ENCODE measurements at regions not wholly inside any gene's neighbourhood (a gene's known extent, or its start where the extent isn't known, plus 50 kb on each side); places are given as distances from the start of the nearest gene placed in this dataset.

DNA sequence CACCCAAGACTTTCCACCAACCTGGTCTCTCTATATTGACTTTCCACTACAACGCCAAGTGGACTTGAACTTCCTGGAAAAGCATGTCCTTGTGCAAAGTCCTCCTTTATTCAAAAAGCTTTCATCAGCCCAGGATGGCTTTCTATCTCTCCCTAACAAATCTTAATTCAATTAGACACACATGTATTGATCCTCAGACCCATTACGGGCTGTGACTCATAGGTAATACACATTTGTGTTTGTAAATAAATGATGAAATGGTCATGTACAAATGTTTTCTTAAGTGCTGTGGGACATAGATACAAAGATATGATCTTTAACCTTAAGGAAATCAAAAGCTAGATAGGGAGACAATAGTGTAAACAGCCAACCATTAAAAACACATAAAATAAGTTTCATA is 1189.7 kb downstream of the EFNB2 start:
- H2AFZ ChIP-seq = no peak overlapping the region
- no peaks in the 10 kb centered on the region for H3K4me1 ChIP-seq (ENCODE audit: insufficient read depth)
- H3K9ac ChIP-seq = no peak overlapping the region
- H3K27ac ChIP-seq = no peak overlapping the region
- H3K4me2 ChIP-seq (ENCODE audit: unreplicated experiment) = no peak overlapping the region
- no peaks in the 10 kb centered on the region for H3K9me2 ChIP-seq (ENCODE audit: insufficient read depth)
- DNase-seq = no peak
- H4K20me1 ChIP-seq (ENCODE audit: insufficient read depth) = no peaks in the 10 kb centered on the region
- H3K9me3 ChIP-seq (ENCODE audit: low read depth) = no peaks in the 10 kb centered on the region
- no peaks in the 10 kb centered on the region for H3K27me3 ChIP-seq (replicated peaks; ENCODE audit: insufficient read depth)
- in situ Hi-C loops (cut with MboI) = no loop called here
- H3K36me3 ChIP-seq (ENCODE audit: low read depth) = no peaks in the 10 kb centered on the region
- no peak overlapping the region for H3K4me3 ChIP-seq
- WGBS, 2 experiments (ENCODE audit: low coverage in 1 of 2, low lambda C conversion rate in 2 of 2, missing lambda C conversion rate in 2 of 2) = 33 to 47% methylated on average over 2 of the region's 2 CpGs
- H3F3A ChIP-seq (ENCODE audit: insufficient read depth) = no peaks in the 10 kb centered on the region
- TF ChIP-seq EZH2phosphoT487 (IDR thresholded peaks at IDR 0.05; ENCODE audit: insufficient read depth, low read depth) (no peak), EZH2 (IDR thresholded peaks at IDR 0.05; ENCODE audit: insufficient read depth, poor library complexity, severe bottlenecking) (no peak)
- H3K79me2 ChIP-seq (ENCODE audit: insufficient read depth) = no peaks in the 10 kb centered on the region

DNA sequence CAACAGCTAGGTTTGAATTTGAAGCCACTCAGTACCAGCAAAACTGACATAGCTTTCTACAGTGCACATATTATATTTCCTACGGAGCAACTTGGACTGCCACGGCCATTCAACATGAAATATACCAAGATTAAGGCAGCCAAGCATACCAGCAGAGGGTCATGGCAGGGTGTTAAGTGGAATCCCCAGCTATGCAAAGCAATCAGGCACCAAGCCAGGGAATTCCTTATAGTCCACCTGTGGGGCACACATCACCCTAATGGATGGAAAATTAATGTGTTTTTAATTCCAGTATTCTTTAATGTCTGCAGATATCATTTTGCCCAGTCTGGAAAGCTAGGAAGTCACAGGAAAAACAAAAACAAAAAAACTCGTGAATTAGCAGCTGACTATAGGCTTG is 1190.3 kb downstream of the EFNB2 start:
- no peak for TF ChIP-seq EZH2 (IDR thresholded peaks at IDR 0.05; ENCODE audit: insufficient read depth, poor library complexity, severe bottlenecking)
- no peak for TF ChIP-seq EZH2phosphoT487 (IDR thresholded peaks at IDR 0.05; ENCODE audit: insufficient read depth, low read depth)
- H3K79me2 ChIP-seq (ENCODE audit: insufficient read depth) = no peaks in the 10 kb centered on the region
- no peaks in the 10 kb centered on the region for H3K36me3 ChIP-seq (ENCODE audit: low read depth)
- no peak overlapping the region for H3K4me3 ChIP-seq
- H4K20me1 ChIP-seq (ENCODE audit: insufficient read depth) = no peaks in the 10 kb centered on the region
- no peak overlapping the region for H3K4me2 ChIP-seq (ENCODE audit: unreplicated experiment)
- no peak overlapping the region for H3K27ac ChIP-seq
- H3K9ac ChIP-seq = no peak overlapping the region
- no peaks in the 10 kb centered on the region for H3K4me1 ChIP-seq (ENCODE audit: insufficient read depth)
- H3F3A ChIP-seq (ENCODE audit: insufficient read depth) = no peaks in the 10 kb centered on the region
- H3K9me2 ChIP-seq (ENCODE audit: insufficient read depth) = no peaks in the 10 kb centered on the region
- no peaks in the 10 kb centered on the region for H3K27me3 ChIP-seq (replicated peaks; ENCODE audit: insufficient read depth)
- no peak for DNase-seq
- 22 to 26% methylated on average over 3 of the region's 3 CpGs for WGBS, 2 experiments (ENCODE audit: low coverage in 1 of 2, low lambda C conversion rate in 2 of 2, missing lambda C conversion rate in 2 of 2)
- no peak overlapping the region for H2AFZ ChIP-seq
- no peaks in the 10 kb centered on the region for H3K9me3 ChIP-seq (ENCODE audit: low read depth)
- in situ Hi-C loops (cut with MboI) = no loop called here

DNA sequence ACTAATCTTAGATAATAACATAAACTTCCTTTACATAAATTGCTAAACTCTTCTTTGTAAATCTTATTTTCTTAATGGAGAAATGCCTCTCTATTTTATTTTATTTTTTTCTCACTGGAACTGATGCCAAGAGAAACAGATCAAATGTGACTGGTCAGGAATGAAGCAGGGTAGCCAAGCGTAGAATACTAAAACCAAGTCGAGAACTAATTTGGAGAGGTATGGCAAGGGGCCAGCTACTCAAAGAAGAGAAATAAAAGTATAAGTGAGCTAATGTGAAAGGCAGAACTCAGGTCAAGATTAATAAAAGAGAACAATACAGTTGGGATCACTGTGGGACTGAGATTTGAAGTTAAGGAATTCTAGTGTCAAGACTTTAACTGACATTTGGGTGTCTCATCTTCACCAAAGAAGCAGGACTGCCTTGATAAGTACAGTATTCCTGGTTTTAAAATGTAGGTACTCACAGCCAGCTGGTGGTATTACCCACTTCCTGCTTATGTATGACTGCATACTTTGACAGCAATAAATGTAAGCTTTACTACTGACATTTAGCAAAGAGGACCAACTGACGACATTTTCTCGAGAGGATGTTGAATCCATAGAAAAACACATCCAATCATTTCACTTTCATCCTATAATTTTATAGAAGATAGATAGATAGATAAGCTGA is 1192.2 kb downstream of the EFNB2 start:
- H3K27ac ChIP-seq = no peak overlapping the region
- 57 to 62% methylated on average over 4 of the region's 4 CpGs for WGBS, 2 experiments (ENCODE audit: low coverage in 1 of 2, low lambda C conversion rate in 2 of 2, missing lambda C conversion rate in 2 of 2)
- H3K4me3 ChIP-seq = no peak overlapping the region

DNA sequence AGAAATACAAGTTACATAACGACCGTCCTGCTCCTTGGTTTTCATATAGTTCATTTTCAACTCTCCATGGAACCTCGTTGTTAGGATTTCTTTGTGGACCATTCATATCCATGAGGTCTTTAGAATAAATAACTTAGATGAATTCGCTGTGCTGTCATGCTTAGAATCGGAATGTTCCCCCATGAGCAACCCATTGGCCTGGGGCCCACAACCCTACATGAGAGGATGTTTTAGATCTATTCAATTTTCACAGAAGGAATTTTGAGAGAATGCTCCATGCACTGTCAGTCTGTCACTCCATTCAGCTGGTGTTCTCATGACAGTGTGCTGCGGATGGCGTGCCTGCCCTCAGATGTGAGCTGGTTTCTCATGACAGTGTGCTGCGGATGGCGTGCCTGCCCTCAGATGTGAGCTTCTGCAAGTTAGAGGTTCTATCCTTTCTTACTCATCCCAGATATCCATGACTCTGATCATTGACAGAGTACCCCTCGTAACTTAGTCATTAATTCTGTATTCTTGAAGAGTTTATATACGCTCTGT is 1193.1 kb downstream of the EFNB2 start:
- Histone ChIP-seq H3K79me2 (ENCODE audit: insufficient read depth) (no peaks in the 10 kb centered on the region), H3K9me2 (ENCODE audit: insufficient read depth) (no peaks in the 10 kb centered on the region), H3K4me3 (no peak overlapping the region), H4K20me1 (ENCODE audit: insufficient read depth) (no peaks in the 10 kb centered on the region), H3K36me3 (ENCODE audit: low read depth) (no peaks in the 10 kb centered on the region), H3K4me1 (ENCODE audit: insufficient read depth) (no peaks in the 10 kb centered on the region), H3K27ac (no peak overlapping the region), H3K27me3 (replicated peaks; ENCODE audit: insufficient read depth) (no peaks in the 10 kb centered on the region), H3K9ac (no peak overlapping the region), H3K9me3 (ENCODE audit: low read depth) (no peaks in the 10 kb centered on the region), H3F3A (ENCODE audit: insufficient read depth) (no peaks in the 10 kb centered on the region), H3K4me2 (ENCODE audit: unreplicated experiment) (no peak overlapping the region), H2AFZ (no peak overlapping the region)
- TF ChIP-seq EZH2 (IDR thresholded peaks at IDR 0.05; ENCODE audit: insufficient read depth, poor library complexity, severe bottlenecking) (no peak), EZH2phosphoT487 (IDR thresholded peaks at IDR 0.05; ENCODE audit: insufficient read depth, low read depth) (no peak)
- 37 to 38% methylated on average over 11 of the region's 11 CpGs for WGBS, 2 experiments (ENCODE audit: low coverage in 1 of 2, low lambda C conversion rate in 2 of 2, missing lambda C conversion rate in 2 of 2)
- in situ Hi-C loops (cut with MboI) = no loop called here
- DNase-seq = no peak

More for the DNA sequence above, 1192.2 kb downstream of the EFNB2 start:
- no peaks in the 10 kb centered on the region for H4K20me1 ChIP-seq (ENCODE audit: insufficient read depth)
- no peaks in the 10 kb centered on the region for H3K4me1 ChIP-seq (ENCODE audit: insufficient read depth)
- in situ Hi-C loops (cut with MboI) = no loop called here
- H3K9me3 ChIP-seq (ENCODE audit: low read depth) = no peaks in the 10 kb centered on the region
- no peaks in the 10 kb centered on the region for H3K27me3 ChIP-seq (replicated peaks; ENCODE audit: insufficient read depth)
- H3K9me2 ChIP-seq (ENCODE audit: insufficient read depth) = no peaks in the 10 kb centered on the region
- H2AFZ ChIP-seq = no peak overlapping the region
- TF ChIP-seq EZH2 (IDR thresholded peaks at IDR 0.05; ENCODE audit: insufficient read depth, poor library complexity, severe bottlenecking) (no peak), EZH2phosphoT487 (IDR thresholded peaks at IDR 0.05; ENCODE audit: insufficient read depth, low read depth) (no peak)
- no peak for DNase-seq
- no peak overlapping the region for H3K9ac ChIP-seq
- H3K4me2 ChIP-seq (ENCODE audit: unreplicated experiment) = no peak overlapping the region
- H3K36me3 ChIP-seq (ENCODE audit: low read depth) = no peaks in the 10 kb centered on the region
- no peaks in the 10 kb centered on the region for H3F3A ChIP-seq (ENCODE audit: insufficient read depth)
- H3K79me2 ChIP-seq (ENCODE audit: insufficient read depth) = no peaks in the 10 kb centered on the region
